ENCODE measurements at regions not wholly inside any gene's neighbourhood (a gene's known extent, or its start where the extent isn't known, plus 50 kb on each side); places are given as distances from the start of the nearest gene placed in this dataset.

DNA sequence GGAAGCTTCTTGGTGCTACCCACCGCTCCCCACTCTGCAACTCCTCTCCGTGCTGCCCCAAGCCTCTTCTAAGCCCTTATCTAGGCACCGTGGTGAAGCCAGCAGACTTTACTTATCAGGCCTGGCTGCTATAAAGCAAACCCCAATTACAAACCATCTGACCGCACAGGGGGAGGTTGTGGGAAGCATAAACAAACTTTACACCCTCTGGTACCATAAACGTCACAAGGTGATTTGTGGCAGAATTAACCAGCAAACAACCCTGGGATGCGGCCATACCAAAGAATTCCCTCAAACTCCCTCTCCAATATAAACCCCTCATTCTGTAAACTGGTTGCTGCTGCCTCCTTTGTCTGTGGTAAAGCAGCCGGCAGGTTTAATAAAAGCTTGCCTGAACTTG, 55.2 kb downstream of the MAGEC2 start:
- DNase-seq (ENCODE audit: low read depth, low spot score), result no peak

- no peak for DNase-seq (ENCODE audit: low read depth, low spot score)
Observed at GRCh38 chrX:142134533-142134932, 70.6 kb downstream of the MAGEC2 start.

- DNase-seq (ENCODE audit: low read depth, low spot score), result no peak
Observed at GRCh38 chrX:142096253-142096652, 108.8 kb downstream of the MAGEC2 start.

DNA sequence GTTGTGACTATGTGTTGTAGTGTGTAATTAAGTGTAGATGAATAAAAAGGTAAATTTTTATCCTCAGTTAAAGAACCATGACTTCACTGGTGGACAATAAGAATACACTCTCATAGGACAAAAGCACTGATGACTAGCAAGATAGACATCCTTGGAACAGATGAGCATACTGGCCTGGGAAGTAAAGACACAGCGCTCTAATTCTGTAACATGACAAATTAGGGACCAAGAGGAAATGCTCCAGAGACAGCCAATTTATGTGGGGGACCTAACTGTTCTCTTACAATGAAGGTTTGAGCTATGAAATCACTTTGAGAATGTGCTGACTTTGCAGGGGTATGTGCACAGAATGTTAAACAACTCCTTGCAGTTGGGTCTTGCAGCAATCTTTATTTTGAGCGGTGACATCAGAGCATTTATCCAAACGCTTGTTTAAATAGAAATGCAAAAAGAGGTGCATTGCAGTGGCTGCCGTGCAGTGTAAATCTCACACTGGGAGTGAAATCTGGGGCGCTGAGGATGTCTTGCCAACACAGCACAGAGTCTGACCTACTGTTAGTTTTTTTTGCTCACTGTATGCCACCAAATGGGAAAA, 109.3 kb downstream of the MAGEC2 start:
- DNase-seq (ENCODE audit: low read depth, low spot score), result peak; percentile 63

DNA sequence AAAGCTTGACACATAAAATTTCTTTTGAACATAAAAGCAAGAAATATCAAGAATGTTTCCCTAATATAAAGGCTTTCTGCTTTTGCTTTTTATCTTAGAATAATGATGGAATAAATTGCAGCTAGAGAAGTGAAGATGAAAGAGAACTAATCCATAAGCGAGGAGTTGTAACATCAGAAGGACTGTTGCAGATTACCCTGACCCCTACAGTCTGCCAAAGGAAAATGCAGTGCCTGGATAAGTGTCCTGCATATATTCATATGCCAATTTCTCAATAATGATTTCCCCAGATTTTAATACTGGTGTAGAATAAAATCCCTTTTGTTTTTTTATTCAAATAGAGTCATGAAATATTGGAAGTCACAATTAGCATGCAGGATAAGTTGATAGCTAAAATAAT, 115.9 kb downstream of the MAGEC2 start:
- DNase-seq (ENCODE audit: low read depth, low spot score), result peak; percentile 34

DNA sequence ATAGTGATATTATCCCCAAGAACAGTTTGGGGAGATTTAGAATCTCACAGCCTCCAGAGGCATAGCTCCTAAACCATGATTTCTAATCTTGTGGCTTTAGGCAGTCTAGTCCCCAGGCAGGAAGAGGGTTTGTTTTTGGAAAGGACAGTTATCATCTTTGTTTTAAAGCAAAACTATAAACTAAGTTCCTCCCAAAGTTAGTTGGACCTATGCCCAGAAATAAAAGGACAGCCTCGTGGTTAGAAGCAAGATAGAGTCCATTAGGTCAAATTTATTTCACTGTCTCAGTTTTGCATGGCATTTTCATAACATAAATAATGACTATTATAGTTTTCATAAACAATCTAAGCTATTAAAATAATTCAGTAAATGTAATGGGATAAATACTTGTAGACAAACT, 120.5 kb downstream of the MAGEC2 start:
- DNase-seq (ENCODE audit: low read depth, low spot score), result no peak

GRCh38 chrX:142076633-142077032, 128.5 kb downstream of the MAGEC2 start:
- DNase-seq (ENCODE audit: low read depth, low spot score), result no peak

GRCh38 chrX:142068365-142068764, 136.7 kb downstream of the MAGEC2 start:
- DNase-seq (ENCODE audit: low read depth, low spot score), result no peak

DNA sequence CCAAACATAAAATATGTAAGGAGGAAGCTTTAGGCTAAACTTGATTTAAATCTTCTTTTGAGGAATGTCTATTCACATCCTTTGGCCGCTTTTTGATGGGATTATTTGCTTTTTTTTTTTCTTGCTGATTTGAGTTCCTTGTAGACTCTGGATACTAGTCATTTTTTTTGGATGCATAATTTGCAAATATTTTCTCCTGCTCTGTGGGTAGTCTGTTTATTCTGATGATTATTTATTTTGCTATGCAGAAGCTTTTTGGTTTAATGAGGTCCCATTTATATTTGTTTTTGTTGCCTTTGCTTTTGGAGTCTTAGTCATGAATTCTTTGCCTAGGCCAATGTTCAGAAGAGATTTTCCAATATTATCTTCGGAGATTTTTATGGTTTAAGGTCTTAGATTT, 144.9 kb downstream of the MAGEC2 start:
- DNase-seq (ENCODE audit: low read depth, low spot score), result no peak

- DNase-seq (ENCODE audit: low read depth, low spot score), result no peak
Observed at GRCh38 chrX:142054094-142054493, 150.4 kb downstream of the MAGEC1 start.

GRCh38 chrX:142052238-142052637, 148.5 kb downstream of the MAGEC1 start:
- no peak for DNase-seq (ENCODE audit: low read depth, low spot score)

DNA sequence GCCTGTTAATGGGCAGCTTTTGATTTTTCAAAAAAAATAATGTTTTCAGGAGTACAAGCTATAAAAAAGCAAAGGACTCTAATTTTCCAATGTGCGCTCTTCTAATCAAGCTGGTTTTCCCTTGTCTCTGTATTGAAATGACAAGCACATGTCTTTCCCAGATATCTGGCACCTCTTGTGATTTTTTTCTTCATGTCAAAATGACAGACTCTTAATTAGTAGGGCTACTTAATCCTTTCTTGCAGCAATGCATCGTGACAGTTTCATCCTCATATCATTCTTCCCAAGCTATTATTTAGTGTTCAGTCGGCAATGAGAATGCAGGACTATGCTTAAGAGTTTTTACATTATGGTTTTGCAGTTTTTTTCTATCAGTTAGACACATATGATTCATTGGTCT, 139.5 kb downstream of the MAGEC1 start:
- no peak for DNase-seq (ENCODE audit: low read depth, low spot score)

DNA sequence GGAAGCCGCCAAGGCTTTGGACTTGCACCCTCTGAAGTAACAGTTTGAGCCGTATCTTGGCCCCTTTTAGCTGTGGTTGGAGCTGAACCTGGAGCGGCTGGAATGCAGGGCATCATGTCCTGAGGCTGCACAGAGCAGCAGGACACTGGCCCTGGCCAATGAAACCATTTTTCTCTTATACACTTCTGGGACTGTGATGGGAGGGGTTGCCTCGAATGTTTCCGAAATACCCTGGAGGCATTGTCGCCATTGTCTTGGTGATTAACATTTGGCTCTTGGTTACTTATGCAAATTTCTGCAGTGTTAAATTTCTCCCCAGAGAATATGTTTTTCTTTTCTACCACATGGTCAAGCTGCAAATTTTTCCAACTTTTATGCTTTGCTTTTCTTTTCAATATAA, 137.2 kb downstream of the MAGEC1 start:
- no peak for DNase-seq (ENCODE audit: low read depth, low spot score)

DNA sequence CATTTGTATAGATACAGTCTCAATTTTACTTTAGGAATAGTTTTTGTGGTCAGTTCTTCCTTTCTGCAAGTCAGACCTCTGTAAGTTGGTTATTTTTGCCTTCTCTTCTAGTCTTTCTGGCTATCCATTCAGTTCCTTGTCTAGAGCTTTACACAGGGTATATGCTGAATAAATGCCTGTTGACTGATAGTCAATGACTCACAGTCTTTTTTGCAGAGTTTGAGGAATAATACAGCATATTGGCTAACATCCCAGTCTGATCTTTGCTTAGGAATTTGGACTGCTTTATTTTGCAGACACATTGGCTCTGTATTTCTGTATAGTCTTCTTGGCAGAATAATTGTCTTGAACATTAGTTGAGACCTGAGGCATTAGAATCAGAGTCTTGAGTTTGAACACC, 132.4 kb downstream of the MAGEC1 start:
- peak; percentile 79 for DNase-seq (ENCODE audit: low read depth, low spot score)

DNA sequence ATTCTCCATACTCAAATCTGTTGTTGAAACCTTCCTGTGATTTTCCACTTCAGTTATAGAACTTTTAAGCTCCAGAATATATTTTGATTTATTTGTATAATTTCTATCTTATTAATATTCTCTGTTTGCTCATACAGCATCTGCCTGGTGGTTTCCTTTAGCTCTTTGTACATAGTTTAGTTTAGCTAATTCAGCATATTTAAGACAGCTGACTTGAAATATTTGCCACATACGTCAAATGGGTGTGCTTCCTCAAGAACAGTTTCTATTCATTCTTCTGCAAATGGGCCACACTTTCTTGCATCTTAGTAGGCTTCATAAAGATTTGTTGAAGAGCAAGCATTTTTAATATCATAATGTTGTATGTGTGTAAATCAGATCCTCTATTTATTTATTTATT, 101.8 kb downstream of the MAGEC1 start:
- no peak for DNase-seq (ENCODE audit: low read depth, low spot score)

GRCh38 chrX:142002471-142002870, 98.8 kb downstream of the MAGEC1 start:
- DNase-seq (ENCODE audit: low read depth, low spot score), result no peak

GRCh38 chrX:142001934-142002333, 98.2 kb downstream of the MAGEC1 start:
- DNase-seq (ENCODE audit: low read depth, low spot score), result peak; percentile 7

DNA sequence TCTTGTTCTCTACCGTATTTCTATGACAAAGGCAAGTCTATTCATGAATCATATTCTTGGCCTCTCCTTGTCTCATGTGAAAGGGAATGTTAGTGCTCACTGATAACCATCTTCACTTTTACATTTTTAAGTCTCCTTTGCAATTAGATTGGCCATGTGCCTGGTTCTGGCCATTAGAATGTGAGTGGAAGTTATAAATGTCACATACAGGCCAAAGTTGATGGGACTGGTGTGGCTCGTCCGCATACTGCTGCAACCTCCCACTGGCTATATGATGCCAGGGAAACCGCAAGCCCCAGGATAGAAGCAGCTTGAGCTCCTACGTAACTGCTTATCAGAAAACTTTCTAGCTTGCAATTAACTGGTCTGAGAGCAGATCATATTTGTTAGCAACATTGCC, 86.1 kb downstream of the MAGEC1 start:
- peak; percentile 5 for DNase-seq (ENCODE audit: low read depth, low spot score)

DNA sequence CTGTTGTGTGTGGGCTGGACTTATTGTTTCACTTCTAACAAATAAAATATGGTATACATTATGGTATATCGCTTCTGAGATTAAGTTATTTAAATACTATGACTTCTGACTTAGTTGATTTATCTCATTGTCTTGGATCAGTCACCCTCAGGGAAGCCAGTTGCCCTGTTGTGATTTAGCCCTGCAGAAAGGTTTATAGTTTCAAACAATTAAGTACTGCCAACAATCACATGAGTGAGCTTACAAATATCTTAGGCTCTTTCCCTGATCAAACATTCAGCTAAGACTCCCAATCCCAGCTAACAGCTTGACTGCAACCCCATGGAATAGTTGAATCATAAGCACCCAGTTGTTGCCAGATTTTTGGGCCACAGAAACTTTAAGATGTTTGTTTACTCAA, 85.4 kb downstream of the MAGEC1 start:
- DNase-seq (ENCODE audit: low read depth, low spot score), result peak; percentile 21

- no peak for DNase-seq (ENCODE audit: low read depth, low spot score)
Observed at GRCh38 chrX:141982296-141982695, 78.6 kb downstream of the MAGEC1 start.

GRCh38 chrX:141975839-141976238, 72.1 kb downstream of the MAGEC1 start:
- DNase-seq (ENCODE audit: low read depth, low spot score), result no peak

DNA sequence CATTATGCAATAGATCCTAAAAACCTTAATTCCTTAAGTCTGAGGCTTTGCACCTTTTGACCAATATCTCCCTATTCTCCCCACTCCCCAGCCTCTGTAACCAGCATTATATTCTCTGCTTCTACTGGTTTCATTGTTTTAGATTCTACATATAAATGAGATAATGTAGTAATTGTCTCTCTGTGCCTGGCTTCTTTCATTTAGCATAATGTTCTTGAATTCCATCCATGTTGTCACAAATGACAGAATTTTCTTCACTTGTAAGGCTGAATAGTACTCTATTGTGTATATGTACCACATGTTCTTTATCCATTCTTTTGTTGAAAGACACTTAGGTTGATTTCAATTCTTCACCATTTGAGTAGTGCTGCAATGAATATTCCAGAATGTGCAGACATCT, 66.0 kb downstream of the MAGEC1 start:
- no peak for DNase-seq (ENCODE audit: low read depth, low spot score)

GRCh38 chrX:141960578-141960977, 56.9 kb downstream of the MAGEC1 start:
- no peak for DNase-seq (ENCODE audit: low read depth, low spot score)
